Left ventricle myocardium inferior (tissue), 1 donor: ENCODE measurements at regions not wholly inside any gene's neighbourhood (a gene's known extent, or its start where the extent isn't known, plus 50 kb on each side); places are given as distances from the start of the nearest gene placed in this dataset.

Experiments
- DNase-seq: peaks from one replicate; pipeline ENCODE4 v3.0.0-alpha.2; 2020
- H3K27ac ChIP-seq: fragments of 200-600 bp; replicated peaks from 2 replicates; pipeline ENCODE4 v1.8.0; 2021
- H3K27me3 ChIP-seq: fragments of 200-600 bp; 2 replicates; pipeline ENCODE4 v1.8.0; 2021; ENCODE audit warnings: low read depth
- H3K36me3 ChIP-seq: fragments of 200-600 bp; 2 replicates; pipeline ENCODE4 v1.8.0; 2021
- H3K4me1 ChIP-seq: fragments of 200-600 bp; 2 replicates; pipeline ENCODE4 v1.8.0; 2021
- H3K4me3 ChIP-seq: fragments of 200-600 bp; 2 replicates; pipeline ENCODE4 v1.8.0; 2021; ENCODE audit warnings: mild to moderate bottlenecking, moderate library complexity
- H3K9me3 ChIP-seq: fragments of 200-600 bp; replicated peaks from 2 replicates; pipeline ENCODE4 v1.8.0; 2021
- intact Hi-C: fragments of 100-400 bp; cut with micrococcal nuclease; formaldehyde crosslinking; loops from one replicate; pipeline ENCODE4 v1.11.0; 2022
- TF ChIP-seq, protein P1 (sequence below): fragments of 200-600 bp; IDR thresholded peaks from 2 replicates; pipeline ENCODE4 v1.8.0; 2021; ENCODE audit warnings: antibody characterized with exemption, mild to moderate bottlenecking, borderline replicate concordance
- donor health status: DM: no; HTN: yes; CAD: no; lungs with severe emphysema.

DNA sequence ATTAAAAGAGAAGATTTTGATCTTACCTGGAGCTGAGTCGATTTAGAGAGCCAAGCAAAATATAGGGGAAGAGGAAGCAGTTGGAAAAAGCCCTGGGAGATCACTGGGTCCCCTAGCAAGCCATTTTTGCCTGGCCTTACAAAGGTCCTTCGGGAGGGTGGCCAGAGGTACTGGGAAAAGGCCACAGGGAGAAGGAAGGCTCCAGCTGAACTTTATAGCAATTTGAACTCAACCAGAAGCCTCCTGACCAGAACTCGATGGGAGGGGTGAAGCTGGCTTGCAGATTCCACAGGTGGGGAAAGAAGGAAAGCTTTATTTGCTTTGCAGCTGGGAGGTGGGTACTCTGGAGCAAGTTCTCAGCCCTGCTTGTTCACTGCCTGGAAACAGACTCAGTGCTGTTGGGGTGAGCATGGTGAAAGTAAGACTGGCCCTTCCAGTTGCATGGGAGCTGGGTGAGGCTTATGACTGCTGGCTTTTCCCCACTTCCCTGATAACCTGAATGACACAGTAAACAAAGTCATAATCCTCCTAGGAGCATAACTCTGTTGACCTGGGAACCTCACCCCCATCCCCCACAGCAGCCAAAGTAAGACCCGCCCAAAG, 855.8 kb downstream of the FSCB start:
- TF ChIP-seq, protein P1, sequence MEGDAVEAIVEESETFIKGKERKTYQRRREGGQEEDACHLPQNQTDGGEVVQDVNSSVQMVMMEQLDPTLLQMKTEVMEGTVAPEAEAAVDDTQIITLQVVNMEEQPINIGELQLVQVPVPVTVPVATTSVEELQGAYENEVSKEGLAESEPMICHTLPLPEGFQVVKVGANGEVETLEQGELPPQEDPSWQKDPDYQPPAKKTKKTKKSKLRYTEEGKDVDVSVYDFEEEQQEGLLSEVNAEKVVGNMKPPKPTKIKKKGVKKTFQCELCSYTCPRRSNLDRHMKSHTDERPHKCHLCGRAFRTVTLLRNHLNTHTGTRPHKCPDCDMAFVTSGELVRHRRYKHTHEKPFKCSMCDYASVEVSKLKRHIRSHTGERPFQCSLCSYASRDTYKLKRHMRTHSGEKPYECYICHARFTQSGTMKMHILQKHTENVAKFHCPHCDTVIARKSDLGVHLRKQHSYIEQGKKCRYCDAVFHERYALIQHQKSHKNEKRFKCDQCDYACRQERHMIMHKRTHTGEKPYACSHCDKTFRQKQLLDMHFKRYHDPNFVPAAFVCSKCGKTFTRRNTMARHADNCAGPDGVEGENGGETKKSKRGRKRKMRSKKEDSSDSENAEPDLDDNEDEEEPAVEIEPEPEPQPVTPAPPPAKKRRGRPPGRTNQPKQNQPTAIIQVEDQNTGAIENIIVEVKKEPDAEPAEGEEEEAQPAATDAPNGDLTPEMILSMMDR: no peak
- Histone ChIP-seq H3K4me3 (no peak overlapping the region), H3K4me1 (no peaks in the 10 kb centered on the region), H3K27me3 (no peaks in the 10 kb centered on the region), H3K9me3 (peaks cover 36% of the 10 kb centered on the region), H3K27ac (no peak overlapping the region), H3K36me3 (no peaks in the 10 kb centered on the region)
- intact Hi-C loops: no loop called here
- no peak for DNase-seq

DNA sequence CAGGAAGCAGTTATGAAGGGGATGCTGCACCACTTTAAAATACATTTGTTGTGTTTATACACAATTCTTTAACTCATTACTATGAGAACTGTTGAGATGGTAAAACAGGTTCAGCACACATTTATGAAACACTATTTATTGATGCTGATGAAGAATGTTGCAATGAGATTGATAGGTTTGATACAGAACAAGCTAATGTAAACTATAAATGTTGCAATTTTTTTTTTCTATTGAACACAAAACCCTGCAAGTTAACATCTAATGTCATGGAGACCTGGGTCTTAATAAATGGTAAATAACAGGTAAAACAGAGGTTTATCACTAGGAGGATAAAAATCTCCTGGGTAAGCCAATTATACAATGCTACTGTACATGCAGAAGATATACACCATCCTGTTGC, 857.6 kb downstream of the FSCB start:
- Histone ChIP-seq H3K9me3 (peaks cover 26% of the 10 kb centered on the region), H3K27me3 (no peaks in the 10 kb centered on the region), H3K27ac (no peak overlapping the region), H3K4me3 (no peak overlapping the region), H3K4me1 (no peaks in the 10 kb centered on the region), H3K36me3 (no peaks in the 10 kb centered on the region)
- TF ChIP-seq, protein P1: no peak
- intact Hi-C loops: no loop called here
- DNase-seq: no peak

DNA sequence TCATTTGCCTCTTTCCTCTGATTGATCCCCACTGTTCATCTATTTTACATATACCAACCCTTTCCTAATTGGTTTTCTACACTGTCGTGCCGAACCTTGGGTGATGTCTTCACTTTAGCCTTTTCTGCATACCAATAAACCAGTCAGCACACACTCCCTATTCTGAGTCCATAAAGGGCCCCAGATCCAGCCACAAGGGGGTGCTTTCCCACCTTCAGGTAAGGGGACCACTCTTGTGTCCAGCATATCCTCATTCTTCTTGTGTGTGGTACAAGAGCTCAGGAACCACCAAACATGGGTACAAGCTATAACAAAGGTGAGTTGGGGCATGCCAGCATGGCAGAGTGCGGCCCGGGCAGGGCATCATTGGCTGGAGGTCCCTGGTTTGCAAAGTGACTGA, 859.8 kb downstream of the FSCB start:
- Histone ChIP-seq H3K27ac (no peak overlapping the region), H3K27me3 (no peaks in the 10 kb centered on the region), H3K36me3 (no peaks in the 10 kb centered on the region), H3K4me3 (no peak overlapping the region), H3K9me3 (peaks cover 10% of the 10 kb centered on the region), H3K4me1 (no peaks in the 10 kb centered on the region)
- no peak for DNase-seq
- TF ChIP-seq, protein P1: no peak
- intact Hi-C loops: no loop called here

DNA sequence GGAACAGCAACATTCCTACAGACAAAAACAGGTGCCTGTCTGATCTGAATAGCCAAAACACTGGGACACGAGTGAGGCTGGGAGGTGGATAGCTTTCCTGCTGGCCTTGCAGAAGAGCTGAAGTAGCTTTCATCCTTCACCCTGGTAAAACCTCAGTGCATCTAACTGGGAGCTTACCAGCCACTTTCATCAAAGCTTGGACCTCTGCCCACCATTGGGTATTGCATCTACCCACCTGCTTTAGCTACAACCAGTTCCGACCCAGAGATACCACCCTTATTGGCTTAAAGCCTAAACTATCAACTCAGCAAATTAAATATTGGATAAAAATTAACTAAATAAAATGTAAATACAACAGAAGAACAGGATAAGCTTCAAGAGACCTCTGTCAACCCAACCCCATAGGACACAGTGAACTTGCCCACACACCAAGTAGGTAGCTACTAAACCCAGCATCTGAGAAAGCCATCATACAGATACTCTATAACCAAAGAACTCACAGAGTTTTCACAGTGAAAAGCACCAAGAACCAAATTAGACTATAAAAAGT, 866.3 kb downstream of the FSCB start:
- TF ChIP-seq, protein P1: no peak
- no peaks in the 10 kb centered on the region for H3K4me1 ChIP-seq
- peaks cover 5% of the 10 kb centered on the region for H3K9me3 ChIP-seq
- H3K27me3 ChIP-seq: no peaks in the 10 kb centered on the region
- no peak for DNase-seq
- H3K4me3 ChIP-seq: no peak overlapping the region
- no peaks in the 10 kb centered on the region for H3K36me3 ChIP-seq
- H3K27ac ChIP-seq: no peak overlapping the region
- intact Hi-C loops: no loop called here

DNA sequence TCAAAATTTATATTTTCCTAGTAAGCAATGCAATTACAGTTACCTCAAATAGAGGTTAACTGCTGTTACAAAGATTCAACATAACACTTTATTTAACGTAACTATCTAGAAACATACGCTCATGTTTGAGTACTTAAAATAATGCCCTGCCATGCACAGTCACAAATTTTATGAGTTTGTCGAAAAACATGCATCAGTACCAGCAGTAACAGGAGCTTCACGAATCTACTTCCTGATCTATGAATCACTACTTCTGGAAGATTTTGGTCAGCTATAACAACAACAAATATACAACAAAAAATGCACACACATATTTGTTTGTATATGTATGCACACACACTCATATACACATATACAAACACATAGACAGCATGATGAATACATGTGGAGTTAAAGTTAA, 881.8 kb downstream of the FSCB start:
- H3K4me1 ChIP-seq: no peaks in the 10 kb centered on the region
- H3K27me3 ChIP-seq: no peaks in the 10 kb centered on the region
- no peaks in the 10 kb centered on the region for H3K36me3 ChIP-seq
- DNase-seq: no peak
- intact Hi-C loops: no loop called here
- no peak overlapping the region for H3K4me3 ChIP-seq
- no peaks in the 10 kb centered on the region for H3K9me3 ChIP-seq
- TF ChIP-seq, protein P1: no peak
- H3K27ac ChIP-seq: no peak overlapping the region
